NB4 (cell line): ENCODE measurements at regions not wholly inside any gene's neighbourhood (a gene's known extent, or its start where the extent isn't known, plus 50 kb on each side); places are given as distances from the start of the nearest gene placed in this dataset.

Source experiments
- DNase-seq: peaks from one replicate; pipeline ENCODE4 v3.0.0; 2010; ENCODE audit warnings: low read depth
- H3K4me3 ChIP-seq: one replicate; pipeline ENCODE4 v1.5.1; 2011; ENCODE audit warnings: mild to moderate bottlenecking, low read depth, low read length, moderate library complexity
- CTCF ChIP-seq: IDR thresholded peaks from one replicate; pipeline ENCODE4 v1.5.1; 2012; ENCODE audit warnings: low read depth, low read length
- MAX ChIP-seq: IDR thresholded peaks from 2 replicates; pipeline ENCODE4 v1.6.1; 2011; ENCODE audit warnings: low read depth, low read length
- MYC ChIP-seq: IDR thresholded peaks from 2 replicates; pipeline ENCODE4 v1.6.1; 2011; ENCODE audit warnings: low read depth, low read length
- POLR2A ChIP-seq: IDR thresholded peaks from 2 replicates; pipeline ENCODE4 v1.6.1; 2011; ENCODE audit warnings: mild to moderate bottlenecking; ENCODE audit not compliant: insufficient read length; ENCODE audit errors: extremely low read depth

DNA sequence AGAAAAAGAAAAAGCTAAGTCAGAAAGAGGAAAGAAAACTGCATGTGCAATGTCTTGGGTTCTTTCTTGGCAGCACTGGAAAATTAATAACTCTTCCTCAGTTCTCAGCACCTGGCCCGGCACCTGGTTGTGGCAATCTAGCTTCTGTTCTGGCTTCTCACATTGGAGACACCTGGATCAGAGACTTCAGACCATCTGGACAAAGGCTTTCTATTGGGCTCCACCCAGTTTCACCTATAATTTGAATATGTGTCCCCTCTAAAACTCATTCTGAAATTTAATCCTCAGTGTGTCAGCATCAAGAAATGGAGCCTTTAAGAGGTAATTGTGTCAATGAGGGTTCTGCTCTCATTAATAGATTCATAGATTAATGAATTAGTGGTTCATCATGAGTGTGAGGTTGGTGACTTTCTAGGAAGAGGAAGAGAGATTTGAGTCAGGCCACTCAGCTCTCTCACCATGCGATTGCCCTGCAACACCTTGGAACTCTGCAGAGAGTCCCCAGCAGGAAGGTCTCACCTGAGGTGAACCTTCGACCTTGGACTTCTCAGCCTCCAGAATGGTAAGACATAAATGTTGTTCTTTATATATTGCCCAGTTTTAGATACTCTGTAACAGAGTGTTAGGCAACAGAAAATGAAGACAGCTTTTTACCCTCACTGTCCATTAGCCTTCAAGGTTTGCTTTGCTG lies 679.9 kb downstream of the NTRK3 start:
- TF ChIP-seq MAX = no peak
- TF ChIP-seq MYC = no peak
- no peak for TF ChIP-seq CTCF
- TF ChIP-seq POLR2A = no peak
- no peak overlapping the region for H3K4me3 ChIP-seq
- DNase-seq = no peak

GRCh38 chr15:87575896-87576473 lies 680.6 kb downstream of the NTRK3 start:
- TF ChIP-seq CTCF (no peak), MAX (no peak), POLR2A (no peak), MYC (no peak)
- no peak overlapping the region for H3K4me3 ChIP-seq
- no peak for DNase-seq

GRCh38 chr15:87573534-87573933 lies 683.0 kb downstream of the NTRK3 start:
- no peak overlapping the region for H3K4me3 ChIP-seq
- TF ChIP-seq MYC (no peak), POLR2A (no peak), MAX (no peak), CTCF (no peak)
- no peak for DNase-seq

GRCh38 chr15:87573039-87573438 lies 683.5 kb downstream of the NTRK3 start:
- no peak overlapping the region for H3K4me3 ChIP-seq
- TF ChIP-seq MYC (no peak), POLR2A (no peak), CTCF (no peak), MAX (no peak)
- no peak for DNase-seq

- TF ChIP-seq MYC (no peak), MAX (no peak), CTCF (no peak), POLR2A (no peak)
- H3K4me3 ChIP-seq = no peak overlapping the region
- no peak for DNase-seq
Measured at GRCh38 chr15:87572381-87572910, 684.1 kb downstream of the NTRK3 start.
